BE2C (cell line): ENCODE measurements at regions not wholly inside any gene's neighbourhood (a gene's known extent, or its start where the extent isn't known, plus 50 kb on each side); places are given as distances from the start of the nearest gene placed in this dataset.

Source experiments
- DNase-seq: peaks from one replicate; pipeline ENCODE4 v3.0.0-alpha.2; 2020
- H3K27me3 ChIP-seq: fragments of 250-450 bp; sonication (Bioruptor Pico); 2 replicates; pipeline ENCODE4 v1.5.1; 2020; ENCODE audit warnings: mild to moderate bottlenecking
- H3K36me3 ChIP-seq: fragments of 250-450 bp; sonication (Bioruptor Pico); 2 replicates; pipeline ENCODE4 v1.5.1; 2020; ENCODE audit warnings: mild to moderate bottlenecking
- H3K4me1 ChIP-seq: fragments of 250-450 bp; sonication (Bioruptor Pico); 2 replicates; pipeline ENCODE4 v1.5.1; 2020
- H3K4me3 ChIP-seq: 2 replicates; pipeline ENCODE4 v1.5.1; 2011; ENCODE audit warnings: low read depth, low read length
- H3K9me3 ChIP-seq: fragments of 250-450 bp; sonication (Bioruptor Pico); 2 replicates; pipeline ENCODE4 v1.5.1; 2020
- CTCF ChIP-seq: IDR thresholded peaks from 2 replicates; pipeline ENCODE4 v1.5.1; 2012; ENCODE audit warnings: mild to moderate bottlenecking, low read depth, low read length

GRCh38 chr6:120993929-120994572 lies 340.2 kb downstream of the TBC1D32 start:
- no peak for DNase-seq
- no peak overlapping the region for H3K4me3 ChIP-seq
- TF ChIP-seq CTCF: no peak

GRCh38 chr6:120992257-120992656 lies 342.0 kb downstream of the TBC1D32 start:
- TF ChIP-seq CTCF: no peak
- H3K4me1 ChIP-seq: no peaks in the 10 kb centered on the region
- no peaks in the 10 kb centered on the region for H3K36me3 ChIP-seq
- 0 out of 2 replicates have a peak, but pooled peaks cover 6% of the 10 kb centered on the region for H3K27me3 ChIP-seq
- H3K4me3 ChIP-seq: no peak overlapping the region
- no peak for DNase-seq
- no peaks in the 10 kb centered on the region for H3K9me3 ChIP-seq

More at GRCh38 chr6:120993929-120994572, 340.2 kb downstream of the TBC1D32 start:
- Histone ChIP-seq H3K4me1 (no peaks in the 10 kb centered on the region), H3K9me3 (no peaks in the 10 kb centered on the region), H3K36me3 (no peaks in the 10 kb centered on the region), H3K27me3 (peaks cover 10% of the 10 kb centered on the region; the same call in 1 of the 2 replicates)

GRCh38 chr6:120990866-120991265 lies 343.4 kb downstream of the TBC1D32 start:
- no peak for TF ChIP-seq CTCF
- no peak for DNase-seq

GRCh38 chr6:120981835-120982234 lies 352.4 kb downstream of the TBC1D32 start:
- H3K27me3 ChIP-seq: peaks cover 4% of the 10 kb centered on the region; the same call in 1 of the 2 replicates
- no peaks in the 10 kb centered on the region for H3K4me1 ChIP-seq
- no peak for DNase-seq

More at GRCh38 chr6:120990866-120991265, 343.4 kb downstream of the TBC1D32 start:
- Histone ChIP-seq H3K36me3 (no peaks in the 10 kb centered on the region), H3K27me3 (0 out of 2 replicates have a peak, but pooled peaks cover 6% of the 10 kb centered on the region), H3K9me3 (no peaks in the 10 kb centered on the region), H3K4me3 (no peak overlapping the region), H3K4me1 (no peaks in the 10 kb centered on the region)

GRCh38 chr6:120966321-120966720 lies 368.0 kb downstream of the TBC1D32 start:
- H3K36me3 ChIP-seq: no peaks in the 10 kb centered on the region
- H3K9me3 ChIP-seq: no peaks in the 10 kb centered on the region
- no peak for DNase-seq
- no peak overlapping the region for H3K4me3 ChIP-seq
- H3K4me1 ChIP-seq: no peaks in the 10 kb centered on the region
- no peak for TF ChIP-seq CTCF
- H3K27me3 ChIP-seq: no peaks in the 10 kb centered on the region

More at GRCh38 chr6:120981835-120982234, 352.4 kb downstream of the TBC1D32 start:
- TF ChIP-seq CTCF: no peak
- H3K4me3 ChIP-seq: no peak overlapping the region
- H3K36me3 ChIP-seq: no peaks in the 10 kb centered on the region
- no peaks in the 10 kb centered on the region for H3K9me3 ChIP-seq

- TF ChIP-seq CTCF: no peak
These were observed 368.5 kb downstream of the TBC1D32 start for GRCh38 chr6:120965814-120966213.

More at GRCh38 chr6:120965814-120966213, 368.5 kb downstream of the TBC1D32 start:
- H3K9me3 ChIP-seq: no peaks in the 10 kb centered on the region
- no peaks in the 10 kb centered on the region for H3K4me1 ChIP-seq
- no peaks in the 10 kb centered on the region for H3K36me3 ChIP-seq
- DNase-seq: no peak
- H3K27me3 ChIP-seq: no peaks in the 10 kb centered on the region
- no peak overlapping the region for H3K4me3 ChIP-seq
